H1 (cell line): ENCODE measurements at regions not wholly inside any gene's neighbourhood (a gene's known extent, or its start where the extent isn't known, plus 50 kb on each side); places are given as distances from the start of the nearest gene placed in this dataset.

Experiments
- CTCF ChIA-PET: fragments of 300-600 bp; sonication (Branson Sonifier 250); formaldehyde crosslinking; loops from one replicate; lab custom pipeline; 2021; ENCODE audit not compliant: partially characterized antibody; lab: Charles Lee
- POLR2A ChIA-PET: fragments of 300-600 bp; sonication (Branson Sonifier 250); formaldehyde crosslinking; loops from one replicate; lab custom pipeline; 2021; ENCODE audit warnings: inconsistent platforms; ENCODE audit not compliant: partially characterized antibody; lab: Charles Lee
- DNase-seq, 2 experiments: peaks; one replicate each; pipeline versions ENCODE4 v3.0.0 to v3.0.0-alpha.2; 2010 to 2022; ENCODE audit warnings: low spot score in 2 of 2, low read depth in 1 of 2, mixed read lengths in 1 of 2
- FAIRE-seq: peaks from 2 replicates; lab custom pipeline; 2011; peaks lifted over from hg19 to GRCh38; lab: Jason Lieb, UNC
- H2AFZ ChIP-seq: 2 replicates; pipeline ENCODE4 v1.8.1; 2012; ENCODE audit warnings: low read length, inconsistent platforms
- H2AK5ac ChIP-seq: 2 replicates; pipeline ENCODE4 v1.6.1; 2013; ENCODE audit warnings: low read depth, low read length
- H2BK120ac ChIP-seq: replicated peaks from 2 replicates; pipeline ENCODE3; 2013; ENCODE audit warnings: low read depth, low read length, inconsistent platforms
- H2BK12ac ChIP-seq: 2 replicates; pipeline ENCODE4 v1.6.1; 2013; ENCODE audit warnings: low read depth, low read length
- H2BK15ac ChIP-seq: 2 replicates; pipeline ENCODE4 v1.6.1; 2013; ENCODE audit warnings: low read length
- H2BK20ac ChIP-seq: 2 replicates; pipeline ENCODE4 v1.6.1; 2013; ENCODE audit warnings: low read length
- H2BK5ac ChIP-seq: 2 replicates; pipeline ENCODE4 v1.6.1; 2013; ENCODE audit warnings: low read depth, low read length
- H3K14ac ChIP-seq: 2 replicates; pipeline ENCODE4 v1.6.1; 2013; ENCODE audit warnings: inconsistent platforms; ENCODE audit not compliant: insufficient read length
- H3K18ac ChIP-seq: 2 replicates; pipeline ENCODE4 v1.6.1; 2013; ENCODE audit warnings: low read length; ENCODE audit errors: extremely low read depth
- H3K23ac ChIP-seq: 2 replicates; pipeline ENCODE4 v1.6.1; 2013; ENCODE audit warnings: inconsistent platforms; ENCODE audit not compliant: insufficient read length
- H3K23me2 ChIP-seq: 2 replicates; pipeline ENCODE4 v1.6.1; 2013; ENCODE audit warnings: low read depth, low read length
- H3K27ac ChIP-seq: 2 replicates; pipeline ENCODE4 v1.6.1; 2011; ENCODE audit warnings: low read depth, low read length, inconsistent platforms
- H3K27me3 ChIP-seq, 4 experiments: replicated peaks in 1 of 4; 1 replicate in 1 of 4; 2 replicates in 3 of 4; pipeline versions ENCODE4 v1.6.1 to v1.8.1; 2011 to 2013; ENCODE audit warnings: low read length in 3 of 4, mild to moderate bottlenecking in 3 of 4, inconsistent platforms in 2 of 4, mixed read lengths in 2 of 4, moderate library complexity in 1 of 4; ENCODE audit not compliant: control insufficient read depth in 3 of 4, insufficient read depth in 3 of 4; ENCODE audit errors: extremely low read depth in 1 of 4
- H3K36me3 ChIP-seq, 4 experiments: 2 replicates each; pipeline versions ENCODE4 v1.6.1 to v1.8.1; 2011 to 2013; ENCODE audit warnings: mild to moderate bottlenecking in 4 of 4, low read length in 3 of 4, moderate library complexity in 2 of 4, control low read depth in 1 of 4, inconsistent platforms in 1 of 4; ENCODE audit not compliant: insufficient read depth in 4 of 4, control insufficient read depth in 2 of 4
- H3K4ac ChIP-seq: replicated peaks from 2 replicates; pipeline ENCODE3; 2013; ENCODE audit warnings: low read length, low read depth, mixed read lengths, inconsistent platforms; ENCODE audit not compliant: insufficient read length
- H3K4me1 ChIP-seq, 4 experiments: replicated peaks in 1 of 4; 1 replicate in 1 of 4; 2 replicates in 3 of 4; pipeline versions ENCODE4 v1.6.1 to v1.8.1; 2011 to 2013; ENCODE audit warnings: low read length in 3 of 4, inconsistent platforms in 2 of 4, mixed read lengths in 1 of 4; ENCODE audit not compliant: insufficient read depth in 4 of 4, control insufficient read depth in 3 of 4
- H3K4me2 ChIP-seq, 2 experiments: 2 replicates each; pipeline versions ENCODE4 v1.6.1 to v1.8.1; 2011 to 2013; ENCODE audit warnings: low read depth in 2 of 2, low read length in 2 of 2, control low read depth in 1 of 2, inconsistent platforms in 1 of 2, mild to moderate bottlenecking in 1 of 2; ENCODE audit not compliant: insufficient read depth in 1 of 2
- H3K4me3 ChIP-seq, 4 experiments: fragments of 200-600, 300-600 bp in 1 of 4; sonication (generic), shearing (Covaris generic), sonication (Bioruptor Twin) in 1 of 4; 2 replicates each; pipeline versions ENCODE4 v1.5.1 to v1.8.1; 2011 to 2016; ENCODE audit warnings: low read length in 4 of 4, low read depth in 3 of 4, control low read depth in 2 of 4, inconsistent platforms in 2 of 4, mild to moderate bottlenecking in 2 of 4, mixed read lengths in 1 of 4, moderate library complexity in 1 of 4; ENCODE audit not compliant: insufficient read depth in 2 of 4; ENCODE audit errors: extremely low read depth in 1 of 4
- H3K56ac ChIP-seq: replicated peaks from 2 replicates; pipeline ENCODE3; 2013; ENCODE audit warnings: low read depth, mild to moderate bottlenecking, mixed read lengths, low read length, inconsistent platforms; ENCODE audit not compliant: insufficient read length
- H3K79me1 ChIP-seq: 2 replicates; pipeline ENCODE4 v1.6.1; 2013; ENCODE audit warnings: low read depth, low read length, control low read depth
- H3K79me2 ChIP-seq, 2 experiments: 2 replicates each; pipeline versions ENCODE4 v1.6.1 to v1.8.1; 2012 to 2013; ENCODE audit warnings: low read length in 2 of 2, mild to moderate bottlenecking in 2 of 2, inconsistent platforms in 1 of 2; ENCODE audit not compliant: insufficient read depth in 2 of 2, control insufficient read depth in 1 of 2
- H3K9ac ChIP-seq, 4 experiments: replicated peaks in 1 of 4; 1 replicate in 1 of 4; 2 replicates in 3 of 4; pipeline versions ENCODE4 v1.6.1 to v1.8.1; 2011 to 2013; ENCODE audit warnings: low read depth in 3 of 4, low read length in 3 of 4, control low read depth in 2 of 4, mild to moderate bottlenecking in 2 of 4, moderate library complexity in 2 of 4, inconsistent platforms in 1 of 4; ENCODE audit errors: extremely low read depth in 1 of 4
- H3K9me3 ChIP-seq, 2 experiments: 2 replicates each; pipeline versions ENCODE4 v1.6.1 to v1.8.1; 2012 to 2013; ENCODE audit warnings: mild to moderate bottlenecking in 2 of 2, moderate library complexity in 2 of 2, control low read depth in 1 of 2, inconsistent platforms in 1 of 2, low read depth in 1 of 2, low read length in 1 of 2, mixed read lengths in 1 of 2; ENCODE audit not compliant: insufficient read depth in 2 of 2
- H4K20me1 ChIP-seq, 2 experiments: replicated peaks in 1 of 2; 2 replicates each; pipeline versions ENCODE3 to v1.8.1; 2011 to 2013; ENCODE audit warnings: inconsistent platforms in 2 of 2, low read length in 2 of 2, mild to moderate bottlenecking in 1 of 2; ENCODE audit not compliant: insufficient read depth in 2 of 2, control insufficient read depth in 1 of 2
- H4K5ac ChIP-seq: 2 replicates; pipeline ENCODE4 v1.6.1; 2013; ENCODE audit warnings: low read length, low read depth, mixed read lengths, inconsistent platforms; ENCODE audit not compliant: insufficient read length
- H4K8ac ChIP-seq: 2 replicates; pipeline ENCODE4 v1.8.0; 2013; ENCODE audit warnings: mild to moderate bottlenecking, moderate library complexity, low read length, inconsistent platforms; ENCODE audit not compliant: insufficient read depth; ENCODE audit errors: extremely low read depth
- H4K91ac ChIP-seq: replicated peaks from 2 replicates; pipeline ENCODE3; 2013; ENCODE audit warnings: low read length, mixed read lengths, inconsistent platforms; ENCODE audit not compliant: insufficient read length
- BCL11A ChIP-seq, 2 experiments: IDR thresholded peaks; one replicate each; pipeline ENCODE4 v1.6.1; 2011; ENCODE audit warnings: low read depth in 2 of 2, low read length in 2 of 2, mild to moderate bottlenecking in 2 of 2
- CBX8 ChIP-seq: fragments of 300-800, 300-1000 bp; sonication (generic); IDR thresholded peaks from 2 replicates; pipeline ENCODE4 v1.7.1; 2016; ENCODE audit warnings: low read depth, low read length, borderline replicate concordance
- CHD2 ChIP-seq: IDR thresholded peaks from 2 replicates; pipeline ENCODE4 v1.6.1; 2012; ENCODE audit warnings: low read length, improper control_type of control experiment
- CREB1 ChIP-seq: IDR thresholded peaks from 2 replicates; pipeline ENCODE4 v1.6.1; 2012; ENCODE audit warnings: inconsistent platforms
- EGR1 ChIP-seq: IDR thresholded peaks from 2 replicates; pipeline ENCODE4 v1.6.1; 2011; ENCODE audit warnings: low read depth, low read length, borderline replicate concordance
- EP300 ChIP-seq, 2 experiments: IDR thresholded peaks; 1 replicate in 1 of 2; 2 replicates in 1 of 2; pipeline ENCODE4 v1.6.1; 2011 to 2012; ENCODE audit warnings: low read depth in 2 of 2, low read length in 2 of 2, mild to moderate bottlenecking in 2 of 2, borderline replicate concordance in 1 of 2, inconsistent platforms in 1 of 2, moderate library complexity in 1 of 2
- GABPA ChIP-seq: IDR thresholded peaks from 2 replicates; pipeline ENCODE4 v1.6.1; 2011; ENCODE audit warnings: mild to moderate bottlenecking, low read length, moderate library complexity, borderline replicate concordance; ENCODE audit not compliant: insufficient read depth
- JUN ChIP-seq: IDR thresholded peaks from 2 replicates; pipeline ENCODE4 v1.6.1; 2011; ENCODE audit warnings: low read depth, mild to moderate bottlenecking, improper control_type of control experiment, low read length
- MAFK ChIP-seq: IDR thresholded peaks from 2 replicates; pipeline ENCODE4 v1.6.1; 2012; ENCODE audit warnings: low read depth, mild to moderate bottlenecking, improper control_type of control experiment, low read length
- NANOG ChIP-seq: IDR thresholded peaks from 2 replicates; pipeline ENCODE4 v1.6.1; 2011; ENCODE audit warnings: low read length, low read depth, mild to moderate bottlenecking, inconsistent platforms; ENCODE audit not compliant: insufficient read depth, poor library complexity, severe bottlenecking
- RAD21 ChIP-seq, 2 experiments: IDR thresholded peaks in 1 of 2; conservative IDR thresholded peaks in 1 of 2; 2 replicates each; pipeline ENCODE4 v1.6.1; 2011; ENCODE audit warnings: low read depth in 2 of 2, low read length in 2 of 2, improper control_type of control experiment in 1 of 2, inconsistent platforms in 1 of 2, mild to moderate bottlenecking in 1 of 2, moderate library complexity in 1 of 2
- SAP30 ChIP-seq: fragments of 300-600 bp; sonication (generic); IDR thresholded peaks from 2 replicates; pipeline ENCODE4 v1.7.1; 2012; ENCODE audit warnings: low read length, moderate library complexity, mild to moderate bottlenecking, inconsistent platforms; ENCODE audit not compliant: insufficient read depth, insufficient replicate concordance
- SIN3A ChIP-seq, 2 experiments: IDR thresholded peaks in 1 of 2; conservative IDR thresholded peaks in 1 of 2; 2 replicates each; pipeline ENCODE4 v1.6.1; 2011 to 2012; ENCODE audit warnings: low read length in 2 of 2, improper control_type of control experiment in 1 of 2, low read depth in 1 of 2, mild to moderate bottlenecking in 1 of 2
- SIX5 ChIP-seq: IDR thresholded peaks from 2 replicates; pipeline ENCODE4 v1.6.1; 2011; ENCODE audit warnings: mild to moderate bottlenecking, low read depth, low read length
- TAF7 ChIP-seq: optimal IDR thresholded peaks from 2 replicates; pipeline ENCODE3; 2011; ENCODE audit warnings: low read depth, mild to moderate bottlenecking, inconsistent platforms, low read length, moderate library complexity, borderline replicate concordance
- WGBS, 2 experiments: shearing (Covaris generic) in 1 of 2; methylation state at CpG; one replicate each; pipeline versions ENCODE4 v1.1.6 to v1.1.7; 2013 to 2015; ENCODE audit warnings: low lambda C conversion rate in 2 of 2, mixed read lengths in 2 of 2, inconsistent platforms in 1 of 2, low coverage in 1 of 2, missing lambda C conversion rate in 1 of 2; ENCODE audit not compliant: insufficient replicate concordance in 2 of 2, insufficient coverage in 1 of 2, insufficient read length in 1 of 2; ENCODE audit errors: extremely low coverage in 1 of 2, missing lambda C conversion rate in 1 of 2; 5-methylcytosine and 5-hydroxymethylcytosine counted together

DNA sequence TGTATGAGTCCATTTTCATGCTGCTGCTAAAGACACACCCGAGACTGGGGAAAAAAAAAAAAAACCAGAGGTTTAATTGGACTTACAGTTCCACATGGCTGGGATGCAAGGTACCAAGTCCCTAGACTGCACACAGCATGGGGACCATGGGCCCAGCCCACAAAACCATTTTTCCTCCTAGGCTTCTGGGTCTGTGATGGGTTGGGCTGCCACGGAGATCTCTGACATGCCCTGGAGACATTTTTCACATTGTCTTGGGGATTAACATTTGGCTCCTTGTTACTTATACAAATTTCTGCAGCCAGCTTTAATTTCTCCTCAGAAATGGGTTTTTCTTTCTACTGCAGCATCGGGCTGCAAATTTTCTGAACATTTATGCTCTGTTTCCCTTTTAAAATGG lies 340.3 kb upstream of the NUDT12 start:
- Histone ChIP-seq H3K56ac (no peak overlapping the region), H2AK5ac (no peak overlapping the region), H3K23ac (no peak overlapping the region), H3K27me3 (no peaks in the 10 kb centered on the region), H3K9me3 (no peaks in the 10 kb centered on the region), H2BK120ac (no peak overlapping the region), H3K14ac (no peak overlapping the region), H3K4ac (no peak overlapping the region), H3K4me2 (no peak overlapping the region), H3K27ac (no peak overlapping the region), H4K91ac (no peak overlapping the region), H3K4me3 (no peak overlapping the region), H2AFZ (no peak overlapping the region), H2BK15ac (no peak overlapping the region), H3K79me2 (no peaks in the 10 kb centered on the region), H2BK12ac (no peak overlapping the region), H4K20me1 (no peaks in the 10 kb centered on the region), H3K79me1 (no peaks in the 10 kb centered on the region), H2BK5ac (no peak overlapping the region), H2BK20ac (no peak overlapping the region), H3K36me3 (no peaks in the 10 kb centered on the region), H3K18ac (no peak overlapping the region), H3K4me1 (no peaks in the 10 kb centered on the region), H4K5ac (no peak overlapping the region), H3K9ac (no peak overlapping the region), H3K23me2 (no peaks in the 10 kb centered on the region), H4K8ac (no peak overlapping the region)
- CTCF ChIA-PET: no interaction called here
- POLR2A ChIA-PET: no interaction called here
- 79% methylated on average over 3 of the region's 3 CpGs; no CpG with 5 or more reads in 1 of the 2 experiments for WGBS, 2 experiments
- FAIRE-seq (no peak), DNase-seq (no peak)
- TF ChIP-seq MAFK (no peak), JUN (no peak), EGR1 (no peak), GABPA (no peak), SIX5 (no peak), TAF7 (no peak), RAD21 (IDR thresholded peaks at IDR 0.05 in 1 of 2, conservative IDR thresholded peaks at IDR 0.05 in 1 of 2; ENCODE audit: low read depth in 2 of 2, low read length in 2 of 2) (no peak), EP300 (IDR thresholded peaks at IDR 0.05; ENCODE audit: borderline replicate concordance in 1 of 2, low read depth in 2 of 2, low read length in 2 of 2) (no peak), CBX8 (no peak), SAP30 (no peak), SIN3A (conservative IDR thresholded peaks at IDR 0.05 in 1 of 2, IDR thresholded peaks at IDR 0.05 in 1 of 2; ENCODE audit: low read depth in 1 of 2, low read length in 2 of 2) (no peak), CREB1 (no peak), BCL11A (IDR thresholded peaks at IDR 0.05; ENCODE audit: low read depth in 2 of 2, low read length in 2 of 2) (no peak), CHD2 (no peak), NANOG (no peak)
